ENCODE measurements at regions not wholly inside any gene's neighbourhood (a gene's known extent, or its start where the extent isn't known, plus 50 kb on each side); places are given as distances from the start of the nearest gene placed in this dataset.

DNA sequence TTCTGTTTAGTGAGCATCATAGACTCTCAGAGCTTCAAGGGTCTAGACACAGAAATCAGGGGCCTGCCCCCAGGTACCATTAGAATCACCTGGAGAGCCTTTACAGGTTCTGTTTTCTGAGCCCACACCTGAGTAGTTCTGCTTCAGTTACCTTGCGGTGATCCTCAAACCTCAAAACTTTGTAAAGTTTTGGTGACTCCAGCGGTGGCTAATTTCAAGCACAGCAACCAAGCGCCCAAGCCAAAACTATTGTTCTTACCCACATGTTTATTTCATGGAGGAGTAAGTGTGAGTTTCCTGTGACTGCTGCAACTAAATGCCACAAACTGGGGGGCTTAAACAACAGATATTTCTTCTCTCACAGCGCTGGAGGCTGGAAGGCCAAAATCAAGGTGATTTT lies 108.9 kb downstream of the FOXD1 start:
- no peak for DNase-seq (ENCODE audit: low read depth in 3 of 3, low spot score in 1 of 3)

DNA sequence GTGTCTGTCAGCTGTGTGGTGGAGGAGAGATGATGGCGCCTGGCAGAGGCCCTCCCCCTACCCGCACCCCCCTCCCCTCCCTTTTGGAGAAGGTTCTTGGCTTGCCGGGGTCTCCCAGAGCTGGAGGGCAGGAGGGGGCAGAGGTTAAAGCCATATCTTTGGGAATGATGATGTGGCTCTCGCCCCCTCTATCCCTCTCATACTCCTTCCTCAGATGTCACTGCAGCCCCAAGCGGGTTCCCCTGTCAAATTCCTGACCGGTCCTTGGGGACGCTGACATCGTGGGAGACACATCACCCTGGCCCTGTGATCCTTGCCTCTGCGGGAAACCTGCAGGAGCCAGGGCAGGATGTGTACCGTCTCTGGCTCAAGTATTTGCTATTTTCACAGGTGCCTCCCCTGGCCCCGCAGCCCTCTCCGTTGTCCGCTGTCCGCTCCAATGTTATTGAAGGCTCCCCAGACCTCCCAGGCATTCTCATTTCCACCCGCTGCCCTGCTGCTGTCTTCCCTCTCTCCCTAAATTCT lies 109.5 kb downstream of the FOXD1 start:
- DNase-seq (ENCODE audit: low read depth in 3 of 3, low spot score in 1 of 3), result no peak

DNA sequence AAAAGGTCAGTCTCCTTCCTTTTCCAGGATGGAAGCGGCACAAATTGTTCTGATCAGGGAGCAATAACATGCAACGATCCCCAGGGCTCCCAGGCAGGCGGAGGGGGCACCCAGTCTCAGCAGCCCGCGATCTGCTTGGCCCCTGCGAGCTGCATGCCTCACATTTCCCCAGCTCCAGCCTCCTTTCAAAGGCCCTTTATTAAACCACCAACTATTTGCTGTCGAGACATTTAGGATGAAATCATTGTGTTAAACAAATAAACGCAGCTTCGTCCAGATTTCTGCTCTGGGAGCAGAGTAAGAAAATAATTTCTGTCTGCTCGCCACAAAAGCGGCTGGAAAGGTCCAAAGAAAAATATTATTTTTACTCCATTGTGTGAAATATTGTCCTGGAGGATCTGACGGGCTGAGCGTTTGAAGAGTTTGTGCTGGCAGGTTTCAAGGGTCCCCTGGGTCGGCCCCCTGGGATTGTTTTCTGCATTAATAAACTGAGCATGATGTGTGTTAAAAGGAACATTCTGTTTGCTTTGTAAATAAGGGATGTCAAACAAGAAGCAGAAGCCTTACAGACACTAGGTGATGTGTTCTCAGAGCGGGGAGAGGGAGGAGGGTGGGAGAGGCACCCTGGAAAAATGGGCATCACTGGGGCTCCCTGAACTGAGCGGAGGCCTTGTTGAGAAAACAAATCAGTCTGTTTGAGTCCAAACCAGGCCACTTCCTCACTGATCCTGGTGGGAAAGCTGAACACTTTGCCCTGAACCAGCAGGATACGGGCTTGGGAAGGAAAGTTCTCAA lies 110.1 kb downstream of the FOXD1 start:
- no peak for DNase-seq (ENCODE audit: low read depth in 3 of 3, low spot score in 1 of 3)

DNA sequence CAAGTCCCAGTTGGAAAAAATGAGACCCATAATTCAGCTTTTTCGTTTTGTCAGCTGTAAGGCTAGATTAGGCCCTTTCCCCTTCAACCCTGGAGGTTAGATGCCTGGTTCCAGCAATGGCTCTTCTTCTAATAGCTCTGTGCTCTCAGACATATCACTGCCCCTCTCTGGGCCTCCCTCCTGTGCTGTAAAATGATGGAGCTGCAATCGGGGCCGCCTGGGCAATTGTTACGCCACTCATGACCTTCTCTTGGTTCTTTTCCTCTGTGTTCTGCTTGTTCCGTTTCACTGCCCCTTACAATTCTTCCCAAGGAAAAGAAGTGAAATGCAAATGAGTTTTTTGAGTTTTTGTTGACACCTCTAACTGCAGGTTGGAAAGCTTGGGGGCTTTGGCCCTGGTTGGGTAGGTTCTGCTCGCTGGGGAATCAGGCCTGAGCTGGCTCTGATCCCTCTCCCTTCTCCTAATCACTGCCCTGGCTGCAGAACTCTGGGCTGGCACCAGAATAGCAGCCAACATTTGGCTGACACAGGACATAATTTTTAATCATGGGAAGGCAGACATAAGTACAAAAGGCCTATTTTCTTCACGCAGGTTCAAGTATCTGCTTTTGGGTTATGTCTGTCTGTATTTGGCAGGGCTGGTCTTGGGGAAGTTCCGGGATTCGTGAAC lies 110.9 kb downstream of the FOXD1 start:
- no peak for DNase-seq (ENCODE audit: low read depth in 3 of 3, low spot score in 1 of 3)

DNA sequence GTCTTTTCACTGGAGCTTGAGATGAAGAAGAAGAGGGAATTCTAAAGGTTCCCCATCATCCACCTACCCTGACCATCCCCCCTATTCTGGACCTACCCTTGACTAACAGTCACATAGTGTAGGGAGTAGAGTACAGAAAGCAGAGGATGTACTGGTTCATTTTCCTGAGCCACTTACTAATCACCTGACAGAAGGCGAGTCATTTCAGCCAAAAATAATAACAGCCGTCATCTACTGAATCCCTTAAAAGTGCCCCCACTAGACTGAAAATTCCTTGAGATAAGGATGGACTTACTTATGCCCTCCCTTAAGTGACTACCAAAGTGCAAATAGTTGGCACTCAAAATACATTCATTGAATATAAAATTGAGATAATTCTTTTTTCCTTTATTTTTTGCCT lies 112.2 kb downstream of the FOXD1 start:
- no peak for DNase-seq (ENCODE audit: low read depth in 3 of 3, low spot score in 1 of 3)

DNA sequence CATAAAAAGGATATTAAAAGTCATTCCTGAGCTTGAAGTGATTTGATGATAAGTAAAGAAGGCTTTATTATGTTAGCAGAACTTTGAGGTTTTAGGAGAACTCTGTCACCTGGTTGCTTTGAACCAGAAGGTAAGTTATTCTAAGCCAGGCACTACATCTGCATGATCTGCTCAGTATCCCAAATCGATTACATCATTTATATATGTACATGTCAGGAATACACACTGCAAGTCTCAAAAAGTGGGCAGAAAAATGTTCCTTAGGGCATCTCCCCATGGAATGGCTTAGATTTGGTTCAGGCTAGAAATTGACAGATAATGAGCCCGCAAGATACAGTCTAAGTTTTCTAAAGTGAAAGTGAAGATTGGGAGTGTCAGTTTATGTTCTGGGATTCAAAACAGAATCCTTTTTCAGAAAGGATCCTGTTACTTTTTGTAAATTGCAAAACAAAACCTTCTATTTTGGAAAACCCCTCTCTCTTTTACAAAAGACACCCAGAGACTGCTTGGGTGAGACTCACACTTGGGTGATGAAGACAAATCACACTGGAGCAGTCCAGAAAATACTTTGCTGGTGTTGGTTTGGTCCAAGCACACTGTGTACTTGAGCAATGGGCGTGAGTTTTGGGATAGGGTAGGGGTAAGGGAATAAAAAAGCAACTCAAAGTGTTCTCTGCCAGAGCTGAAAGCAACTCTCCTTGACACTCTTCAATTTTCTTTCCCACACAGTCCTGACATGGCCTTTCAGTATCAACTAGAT lies 114.5 kb downstream of the FOXD1 start:
- no peak for DNase-seq (ENCODE audit: low read depth in 3 of 3, low spot score in 1 of 3)

DNA sequence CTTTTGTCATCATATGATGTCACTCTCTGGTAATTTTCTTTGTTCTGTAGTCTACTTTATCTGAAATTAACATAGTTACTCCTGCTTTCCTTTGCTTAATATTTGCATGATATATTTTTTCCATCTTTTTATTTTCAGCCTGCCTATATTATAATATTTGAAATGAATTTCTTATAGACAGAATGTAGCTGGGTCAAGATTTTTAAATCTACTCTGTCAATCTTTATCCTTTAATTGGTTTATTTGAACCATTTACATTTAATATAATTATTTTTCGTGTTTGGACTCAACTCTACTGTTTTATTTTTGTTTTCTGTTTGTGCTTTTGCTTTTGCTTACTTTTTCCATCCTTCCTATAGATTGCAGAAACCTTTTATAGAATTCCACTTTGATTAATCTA lies 118.0 kb downstream of the FOXD1 start:
- no peak for DNase-seq (ENCODE audit: low read depth in 3 of 3, low spot score in 1 of 3)

DNA sequence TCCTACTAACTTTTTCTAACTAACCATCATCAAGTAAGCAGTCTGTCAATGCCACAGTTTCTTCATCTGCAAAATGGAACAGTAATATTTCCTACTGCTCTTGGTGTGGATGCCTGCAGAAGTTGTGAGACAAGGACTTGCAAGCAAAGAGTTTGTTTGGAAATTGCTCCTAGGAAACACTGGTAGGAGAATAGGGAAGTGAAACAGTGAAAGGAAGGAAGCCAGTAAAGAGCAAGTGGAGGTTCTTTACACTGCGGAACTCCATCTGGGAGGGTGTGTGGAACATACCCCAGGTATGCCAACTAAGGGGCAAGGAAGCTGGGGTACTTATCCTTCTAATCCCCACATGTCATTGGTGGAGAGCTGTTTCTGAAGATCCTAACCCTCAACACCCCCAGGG lies 119.9 kb downstream of the FOXD1 start:
- DNase-seq (ENCODE audit: low read depth in 3 of 3, low spot score in 1 of 3), result no peak

DNA sequence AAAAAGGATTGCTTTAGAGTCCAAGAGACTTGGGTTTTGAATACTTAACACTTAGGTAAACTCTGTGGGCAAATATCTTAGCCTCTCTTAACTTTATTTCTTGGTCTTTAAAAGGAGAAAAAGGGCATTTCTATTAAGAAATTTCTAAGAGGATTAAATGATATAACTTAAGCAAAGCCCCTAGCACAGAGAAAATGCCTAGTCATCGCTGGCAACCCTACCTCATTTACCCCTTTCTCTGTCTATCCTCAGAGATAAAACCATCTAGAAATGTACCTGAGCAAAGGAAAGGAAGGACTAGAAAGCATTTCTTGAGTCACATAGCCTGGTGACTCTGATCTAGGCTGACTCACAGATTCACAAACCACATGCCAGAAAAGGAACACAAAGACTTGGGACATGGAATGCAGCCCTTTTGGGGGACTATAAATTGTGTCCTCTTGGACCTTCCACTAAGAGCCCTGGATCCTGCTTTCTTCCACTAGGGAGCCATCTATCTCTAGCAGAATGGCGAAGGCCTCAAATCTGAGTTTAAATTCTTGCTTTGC lies 120.6 kb downstream of the FOXD1 start:
- DNase-seq (ENCODE audit: low read depth in 3 of 3, low spot score in 1 of 3), result no peak

DNA sequence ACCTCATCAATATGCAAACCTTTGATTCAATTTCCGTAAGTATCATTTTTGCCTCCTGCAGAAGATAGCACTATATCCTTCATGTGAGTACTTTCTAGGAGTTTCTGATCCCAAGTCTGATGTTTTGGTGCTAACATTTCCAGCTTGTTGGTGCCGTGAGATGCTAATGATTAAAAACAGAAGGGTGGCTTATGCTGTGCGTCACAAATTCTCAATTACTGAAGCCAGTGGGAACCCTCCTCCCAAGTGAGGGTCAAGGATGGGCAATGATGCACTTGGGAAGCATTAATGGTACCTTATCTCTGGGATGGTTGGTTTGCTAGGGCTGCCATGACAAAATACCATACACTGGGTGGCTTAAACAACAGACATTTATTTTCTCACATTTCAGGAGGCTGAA lies 123.0 kb downstream of the FOXD1 start:
- no peak for DNase-seq (ENCODE audit: low read depth in 3 of 3, low spot score in 1 of 3)

DNA sequence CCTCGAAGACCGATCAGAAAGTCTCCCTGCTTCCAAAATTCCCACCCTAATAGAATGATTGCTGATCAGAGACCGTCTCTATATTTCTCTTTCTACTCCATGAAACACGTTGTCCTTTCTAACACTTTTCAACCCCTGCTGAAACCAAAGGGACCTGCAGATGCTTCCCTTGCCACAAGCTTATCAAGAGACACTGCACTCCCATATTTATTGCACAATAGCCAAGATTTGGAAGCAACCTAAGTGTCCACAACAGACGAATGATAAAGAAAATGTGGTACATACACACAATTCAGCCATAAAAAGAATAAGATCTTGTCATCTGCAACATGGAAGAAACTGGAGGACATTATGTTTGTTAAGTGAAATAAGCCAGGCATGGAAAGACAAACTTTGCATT lies 125.1 kb downstream of the FOXD1 start:
- no peak for DNase-seq (ENCODE audit: low read depth in 3 of 3, low spot score in 1 of 3)

DNA sequence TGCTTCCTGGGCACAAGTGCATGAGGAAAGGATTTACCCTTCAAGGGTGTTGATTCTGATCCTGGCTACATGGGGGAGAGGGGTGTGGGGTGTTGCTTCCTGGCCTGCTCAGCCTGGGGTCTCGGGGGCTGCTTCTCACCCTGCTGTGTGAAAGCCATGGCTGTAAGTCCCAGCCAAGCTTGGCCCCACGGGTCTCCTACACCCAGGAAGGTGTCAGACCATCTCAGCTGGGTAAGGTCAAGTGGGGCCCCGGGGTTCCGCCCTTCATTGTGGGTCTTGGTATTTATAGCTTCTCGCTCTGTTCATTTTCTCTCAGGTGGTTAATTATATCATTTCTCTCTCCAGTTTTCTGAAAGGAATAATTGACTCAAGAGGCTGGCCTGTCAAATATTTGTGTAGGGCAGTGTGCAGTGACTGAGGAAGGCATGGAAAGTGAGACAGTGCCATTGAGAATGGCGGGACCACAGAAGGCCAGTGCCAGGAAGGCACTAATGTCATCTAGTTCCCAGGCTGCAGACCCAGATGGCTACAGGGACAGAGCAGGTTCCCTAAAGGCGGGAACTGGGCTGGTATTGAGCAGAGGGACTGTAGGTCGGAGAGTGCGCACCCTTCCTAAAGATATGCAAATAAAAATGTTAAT lies 126.0 kb downstream of the FOXD1 start:
- DNase-seq (ENCODE audit: low read depth in 3 of 3, low spot score in 1 of 3), result no peak

DNA sequence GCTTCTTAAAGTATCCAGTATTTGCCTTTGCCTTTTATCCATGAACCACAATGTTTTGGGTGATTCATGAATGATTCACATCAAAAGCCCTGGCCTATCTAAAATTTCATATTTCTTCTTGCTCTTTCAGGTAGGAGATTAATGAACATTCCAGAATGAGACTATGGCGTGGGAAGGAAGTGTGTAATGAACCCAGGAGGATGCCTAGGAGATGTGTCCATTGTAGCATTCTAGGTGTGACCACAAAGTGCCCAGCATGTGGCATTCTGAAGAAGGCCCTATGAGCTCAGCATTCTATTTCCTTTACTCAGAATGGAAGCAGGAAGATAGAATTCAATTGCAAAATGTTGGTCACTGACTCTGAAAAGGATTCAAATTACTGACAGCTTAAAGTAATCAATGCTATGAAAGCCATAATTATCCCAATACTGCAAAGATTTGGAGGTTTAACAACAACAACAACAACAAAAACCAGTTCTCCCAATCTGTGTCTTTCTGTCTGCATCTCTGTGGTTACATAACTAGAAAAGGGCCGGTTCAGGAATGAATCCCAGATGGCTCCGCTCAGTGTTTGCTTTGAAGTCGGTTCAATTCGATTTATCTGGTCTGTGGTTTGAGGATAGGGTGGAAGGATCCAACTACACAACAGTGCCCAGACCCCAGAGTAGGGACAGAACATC lies 126.7 kb downstream of the FOXD1 start:
- DNase-seq (ENCODE audit: low read depth in 3 of 3, low spot score in 1 of 3), result no peak

DNA sequence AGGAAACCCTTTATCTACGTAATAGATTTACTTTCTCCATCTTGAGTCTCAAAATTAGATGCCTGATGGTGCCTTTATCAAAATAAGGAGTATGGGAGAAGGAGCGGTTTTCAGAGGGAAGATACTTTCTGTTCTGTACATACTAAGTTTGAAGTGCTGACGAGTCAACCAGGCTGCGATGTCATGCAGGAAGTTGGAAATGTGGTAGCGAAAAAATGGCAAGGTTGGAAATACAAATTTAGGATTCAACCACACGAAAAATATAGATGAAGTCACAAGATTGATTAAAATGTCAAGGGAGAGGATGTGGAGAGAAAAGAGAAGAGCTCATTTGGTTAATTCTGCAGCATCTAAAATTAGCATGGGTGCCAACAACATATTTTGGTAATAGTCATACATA lies 129.5 kb downstream of the FOXD1 start:
- no peak for DNase-seq (ENCODE audit: low read depth in 3 of 3, low spot score in 1 of 3)

DNA sequence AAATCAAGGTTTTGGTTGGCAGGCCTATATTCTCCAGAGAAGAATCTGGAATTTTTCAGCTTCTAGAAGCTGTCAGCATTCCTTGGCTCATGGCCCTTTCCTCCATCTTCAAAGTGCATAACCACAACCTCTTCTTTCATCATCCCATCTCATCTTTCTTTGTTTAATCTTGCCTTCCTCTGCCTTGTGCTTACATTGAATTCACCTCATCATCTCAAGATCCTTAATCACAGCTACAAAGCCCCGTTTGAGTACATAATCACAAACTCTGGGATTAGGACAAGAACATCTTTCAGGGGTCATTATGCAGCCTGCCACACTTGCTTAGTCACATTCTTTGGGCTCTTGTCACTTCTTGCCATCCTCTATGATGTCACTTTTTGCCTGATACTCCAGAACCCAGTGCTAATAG lies 130.3 kb downstream of the FOXD1 start:
- no peak for DNase-seq (ENCODE audit: low read depth in 3 of 3, low spot score in 1 of 3)

DNA sequence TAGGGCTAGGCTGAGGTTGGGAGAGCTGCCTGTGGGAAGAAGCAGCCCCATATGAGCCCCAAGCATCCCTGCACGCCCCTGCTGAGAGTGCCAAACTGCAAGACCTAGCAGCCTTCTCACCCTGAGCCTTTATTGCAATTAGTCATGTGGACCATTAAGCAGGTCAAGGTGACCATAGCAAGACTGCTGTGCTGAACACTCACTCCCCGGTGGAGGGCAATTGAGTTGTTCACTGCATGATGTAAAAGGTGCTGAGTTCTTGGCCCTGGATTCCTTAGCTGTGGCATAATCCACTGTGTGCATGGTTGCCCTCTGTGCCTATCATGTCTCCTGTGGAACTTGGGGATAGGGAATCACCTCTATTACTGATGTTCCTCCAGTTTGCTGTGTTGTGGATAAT lies 131.1 kb downstream of the FOXD1 start:
- DNase-seq (ENCODE audit: low read depth in 3 of 3, low spot score in 1 of 3), result no peak

DNA sequence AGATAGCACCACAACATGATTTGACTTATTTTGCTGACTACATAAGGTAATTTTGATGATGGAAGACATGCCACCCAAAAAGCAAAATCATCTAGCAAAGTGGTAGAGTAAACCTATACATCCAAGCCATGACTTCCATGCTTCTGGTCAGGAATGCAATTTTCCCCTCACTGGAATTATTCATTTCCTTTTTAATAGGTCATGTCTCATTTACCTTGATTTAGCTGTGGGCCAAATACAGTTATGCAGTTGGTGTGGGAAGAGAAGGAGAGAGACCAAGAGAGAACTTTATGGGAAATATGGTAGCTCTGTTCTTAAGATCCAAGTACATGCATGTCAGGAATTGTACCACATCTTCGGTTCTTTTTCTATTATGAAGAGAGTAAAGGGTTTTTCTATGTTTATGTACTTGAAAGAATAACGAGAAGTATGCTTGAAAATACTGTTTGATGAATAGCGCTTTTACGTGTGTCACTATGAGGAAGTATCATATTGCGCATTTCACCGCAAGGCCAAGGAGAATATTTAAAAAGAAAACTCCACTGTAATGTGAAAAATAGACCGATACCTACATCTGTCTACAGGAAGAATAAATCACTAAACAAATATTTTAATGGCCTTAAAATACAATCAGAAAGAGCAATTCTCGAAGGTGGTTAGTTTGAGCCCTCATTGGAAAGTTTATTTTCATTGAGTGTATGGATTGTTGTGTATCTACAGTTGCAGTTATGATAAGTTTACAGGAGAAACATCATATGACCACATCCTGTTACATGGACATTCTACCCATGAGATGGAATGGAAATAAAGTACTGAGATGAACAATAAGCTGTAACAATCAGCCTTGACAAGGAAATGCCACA lies 134.0 kb downstream of the FOXD1 start:
- DNase-seq (ENCODE audit: low read depth in 3 of 3, low spot score in 1 of 3), result no peak

DNA sequence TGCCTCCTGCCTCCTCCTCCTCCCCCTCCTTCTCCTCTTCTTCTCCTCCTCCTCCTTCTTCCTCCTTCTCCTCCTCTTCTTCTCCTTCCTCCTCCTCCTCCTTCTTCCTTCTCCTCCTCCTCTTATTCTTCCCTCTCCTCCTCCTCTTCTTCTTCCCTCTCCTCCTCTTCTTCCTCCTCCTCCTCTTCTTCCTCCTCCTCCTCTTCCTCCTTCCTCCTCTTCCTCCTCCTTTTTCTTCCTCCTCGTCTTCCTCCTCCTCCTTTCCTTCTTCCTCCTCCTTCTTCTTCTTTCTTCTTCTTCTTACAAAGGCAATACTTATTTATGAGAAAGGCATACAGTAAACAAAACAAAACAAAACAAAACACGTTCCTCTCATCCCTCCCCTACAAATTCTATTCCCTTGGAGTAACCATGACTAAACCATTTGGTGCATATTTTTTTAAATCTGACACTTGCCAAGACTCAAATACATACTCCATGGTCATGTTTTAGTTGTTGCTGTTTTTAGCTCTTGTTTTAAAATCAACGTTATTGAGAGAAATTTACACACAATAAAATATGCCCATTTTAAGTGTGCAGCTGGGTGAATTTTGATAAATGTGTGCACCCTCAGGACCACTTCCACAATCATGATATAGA lies 135.6 kb downstream of the FOXD1 start:
- no peak for DNase-seq (ENCODE audit: low read depth in 3 of 3, low spot score in 1 of 3)

Data from stimulated activated CD4-positive, alpha-beta T cell treated with anti-CD3 and anti-CD28 coated beads, TNF-alpha, amount 100 ng/mL, for 1 hour (primary cell).